ENCODE measurements at regions not wholly inside any gene's neighbourhood (a gene's known extent, or its start where the extent isn't known, plus 50 kb on each side); places are given as distances from the start of the nearest gene placed in this dataset.

DNA sequence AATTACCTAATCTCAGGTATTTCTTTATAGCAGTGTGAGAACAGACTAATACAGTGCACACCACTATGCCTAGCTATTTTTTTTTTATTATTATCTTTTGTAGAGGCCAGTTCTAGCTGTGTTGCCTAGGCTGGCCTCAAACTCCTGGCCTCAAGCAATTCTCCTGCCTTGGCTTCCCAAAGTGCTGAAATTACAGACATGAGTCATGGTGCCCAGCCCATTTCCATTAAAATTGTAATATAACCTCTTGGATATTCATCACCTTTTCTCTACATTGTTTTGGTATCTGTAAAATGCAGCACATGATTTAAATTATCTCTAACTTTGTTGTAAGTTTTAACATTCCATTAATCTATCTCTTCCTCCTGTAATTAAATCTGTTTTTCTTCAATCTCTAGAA is 2052.9 kb downstream of the ARAP2 start:
- no peak for DNase-seq

DNA sequence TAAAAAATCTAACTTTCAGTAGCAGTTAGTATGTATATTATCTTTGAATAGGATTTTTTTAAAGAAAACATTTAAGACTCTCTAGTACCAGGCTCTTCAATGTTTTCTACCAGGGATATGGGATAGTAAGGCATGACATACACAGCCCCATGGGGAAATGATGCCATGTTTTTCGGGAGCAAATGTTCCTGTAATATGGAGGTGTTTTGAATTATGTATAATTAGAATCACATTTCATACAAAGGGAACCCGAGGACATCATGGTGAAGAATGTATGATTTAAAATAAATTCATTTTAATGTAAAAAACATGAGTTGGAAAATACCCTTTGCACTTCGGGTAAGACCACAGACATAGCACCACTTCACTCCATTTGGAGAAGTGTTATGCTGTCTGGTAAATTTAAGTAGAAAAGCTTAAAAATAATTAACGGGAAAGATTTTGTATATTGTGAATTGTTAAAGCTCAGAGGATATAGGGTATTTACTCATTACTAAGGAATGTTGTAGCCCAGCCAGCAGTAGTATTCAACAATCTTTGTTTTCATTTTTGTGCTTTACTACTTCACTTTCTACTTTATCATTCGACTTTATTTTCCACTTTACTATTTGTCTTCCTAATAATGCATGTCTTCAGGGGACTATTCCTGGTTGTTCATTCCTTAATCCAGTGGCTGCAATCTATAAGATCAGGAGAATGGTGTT is 2050.7 kb downstream of the ARAP2 start:
- no peak for DNase-seq

DNA sequence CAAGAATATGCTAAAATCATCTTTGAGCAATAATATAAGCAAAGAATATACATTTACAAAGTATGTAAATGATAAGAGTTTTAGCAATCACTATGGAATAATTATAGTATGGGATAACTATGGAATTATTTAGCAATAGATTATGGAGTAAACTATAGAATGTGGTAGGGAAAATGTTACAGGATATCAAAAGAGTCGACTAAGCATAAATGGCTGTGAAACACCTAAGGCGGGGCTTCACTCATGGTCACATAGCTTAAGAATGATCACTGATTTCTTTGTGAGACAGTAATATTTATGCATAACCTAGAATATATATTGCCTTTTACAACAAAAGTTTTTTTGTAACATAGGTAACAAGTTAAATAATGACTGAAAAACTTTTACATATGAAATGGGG is 2049.7 kb downstream of the ARAP2 start:
- no peak for DNase-seq

DNA sequence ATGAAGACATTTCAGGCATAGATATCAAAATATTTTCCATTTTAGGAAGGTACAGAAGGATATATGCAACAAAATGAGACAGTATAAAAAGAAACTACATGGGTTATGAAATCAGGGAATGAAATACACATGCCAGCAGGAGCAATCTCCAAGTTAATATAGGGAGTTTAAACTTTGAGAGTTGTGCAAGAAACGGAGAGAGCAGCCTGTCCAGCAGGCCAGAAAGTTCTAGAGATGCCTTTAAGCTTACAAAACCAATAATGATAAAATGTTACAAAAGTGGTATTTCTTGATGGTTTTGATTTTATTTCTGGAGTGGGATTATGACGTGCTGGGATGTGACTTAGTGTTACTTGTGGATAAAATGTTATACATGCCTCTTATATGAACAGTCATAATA is 2047.9 kb downstream of the ARAP2 start:
- no peak for DNase-seq

DNA sequence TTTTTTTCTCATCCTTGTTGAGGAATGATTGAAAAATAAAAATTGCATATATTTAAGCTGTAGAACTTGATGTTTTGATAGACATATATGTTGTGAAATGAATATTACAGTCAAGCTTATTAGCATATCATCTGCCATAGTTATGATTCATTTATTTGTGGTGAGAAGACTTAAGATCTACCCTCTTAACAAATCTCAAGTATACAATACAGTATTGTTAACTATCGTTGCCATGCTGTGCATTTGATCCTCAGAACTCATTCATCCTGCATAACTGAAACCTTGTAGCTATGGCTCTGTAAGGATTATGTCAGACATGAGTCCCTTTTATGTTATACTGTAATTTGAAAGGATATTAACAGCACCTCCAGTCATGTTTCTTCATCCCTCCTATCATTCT is 2045.3 kb downstream of the ARAP2 start:
- DNase-seq: no peak

DNA sequence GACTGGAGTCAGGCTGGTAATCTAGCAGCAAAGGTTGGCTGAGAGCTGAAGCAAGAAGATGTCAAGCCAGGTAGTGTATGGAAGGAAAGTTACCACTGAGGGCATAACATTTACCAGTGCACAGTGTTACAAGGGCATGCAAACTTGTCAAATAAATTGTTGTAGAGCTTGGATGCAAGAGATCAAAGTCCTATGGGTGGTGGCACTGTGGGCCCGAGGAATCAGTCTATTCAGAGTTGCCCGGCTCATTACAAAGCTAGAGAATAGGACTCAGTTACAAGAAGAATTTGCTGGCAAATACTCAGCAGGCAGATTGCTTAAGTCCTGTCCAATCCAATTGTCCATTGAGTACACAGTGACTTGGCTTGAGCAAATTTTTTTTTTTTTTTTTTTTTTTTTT is 2043.8 kb downstream of the ARAP2 start:
- DNase-seq: no peak

DNA sequence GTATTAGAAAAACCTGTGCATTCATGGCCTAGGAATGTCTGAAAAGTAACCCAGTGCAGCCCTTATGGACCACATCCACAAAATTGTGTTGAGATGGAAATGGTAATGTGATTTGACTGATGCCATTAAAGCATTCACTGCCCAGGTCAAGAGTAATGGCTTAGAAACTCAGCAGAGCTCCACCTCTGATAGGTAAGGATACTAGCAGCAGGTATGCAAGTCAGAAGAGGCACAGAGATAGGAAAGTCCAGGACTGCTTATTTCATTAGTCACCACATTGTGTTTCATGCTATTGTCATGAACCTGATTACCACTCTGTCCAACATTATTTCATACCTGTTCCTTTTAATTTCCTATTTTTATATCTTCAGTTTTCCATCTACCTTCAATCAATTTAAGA is 2042.2 kb downstream of the ARAP2 start:
- no peak for DNase-seq

DNA sequence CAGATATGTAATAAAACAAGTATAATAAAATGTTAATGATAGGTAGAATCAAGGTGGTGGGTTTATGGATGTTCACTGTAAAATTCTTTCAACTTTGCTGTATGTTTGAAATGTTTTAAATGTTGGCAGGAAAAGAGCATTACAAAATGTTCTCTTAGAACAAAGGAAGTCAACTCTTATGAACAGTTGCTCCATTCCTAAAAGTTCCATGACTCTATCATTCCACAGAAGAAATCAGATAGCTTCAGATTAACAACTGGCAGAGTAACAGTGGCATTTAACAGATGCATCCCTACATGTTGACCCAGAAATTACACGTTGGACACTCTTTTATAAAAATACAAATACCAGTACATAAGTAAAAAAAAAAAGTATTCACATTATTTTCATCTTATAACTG is 2023.7 kb downstream of the ARAP2 start:
- no peak for DNase-seq

DNA sequence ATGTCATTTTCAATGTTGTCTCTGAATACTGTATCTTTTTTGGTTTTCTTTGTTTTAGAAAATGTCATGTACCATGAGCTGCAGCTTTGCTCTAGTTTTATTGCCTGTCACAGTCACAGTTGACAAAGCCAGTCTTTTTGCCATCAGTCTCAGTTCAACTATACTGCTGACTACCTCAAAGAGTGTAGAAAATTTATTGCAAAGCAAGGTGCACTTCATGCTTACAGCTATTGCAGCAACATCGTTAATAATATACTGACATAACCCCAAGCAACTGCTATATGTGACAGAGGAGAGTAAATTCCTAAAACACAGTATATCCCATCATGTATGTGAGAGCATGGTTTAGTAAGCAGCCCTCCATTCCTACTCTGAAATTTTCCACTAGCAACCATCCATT is 2022.3 kb downstream of the ARAP2 start:
- DNase-seq: no peak

DNA sequence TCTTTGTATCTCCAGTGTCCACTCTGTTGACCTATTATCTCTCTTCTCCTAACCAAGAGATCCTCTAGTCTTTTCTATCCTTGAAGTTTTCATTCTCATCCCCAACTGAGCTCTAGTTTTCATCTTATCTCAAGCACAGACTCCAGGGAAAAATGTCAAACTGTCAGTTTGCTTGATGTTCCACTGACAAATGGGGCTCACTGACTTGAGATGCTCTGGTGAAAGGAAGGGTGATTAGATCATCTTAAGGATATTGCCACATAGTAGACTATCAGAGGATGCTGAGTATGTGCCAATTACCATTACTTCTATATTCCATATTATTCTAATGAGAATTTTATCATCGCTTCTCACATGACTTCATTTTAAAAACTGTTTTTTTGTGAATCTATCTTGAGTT is 2008.2 kb downstream of the ARAP2 start:
- DNase-seq: no peak

DNA sequence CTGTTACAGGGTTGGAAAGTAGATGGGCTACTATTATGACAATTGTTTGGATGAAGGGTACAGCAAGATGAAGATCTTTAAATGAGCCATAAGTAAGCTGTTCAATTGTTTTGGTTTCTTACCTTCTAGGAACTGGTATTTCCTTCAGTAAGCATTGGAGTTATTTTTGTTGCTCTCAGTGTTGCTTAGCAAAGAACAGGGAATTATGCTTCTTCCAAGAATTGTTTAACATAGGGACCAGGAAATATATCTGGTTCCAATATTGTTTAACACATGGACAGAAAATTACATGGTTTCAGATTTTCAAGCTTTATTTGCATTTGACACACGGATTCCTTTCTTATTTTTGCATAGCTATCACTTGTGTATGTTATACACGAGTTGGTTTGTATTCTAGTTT is 1999.0 kb downstream of the ARAP2 start:
- no peak for DNase-seq

DNA sequence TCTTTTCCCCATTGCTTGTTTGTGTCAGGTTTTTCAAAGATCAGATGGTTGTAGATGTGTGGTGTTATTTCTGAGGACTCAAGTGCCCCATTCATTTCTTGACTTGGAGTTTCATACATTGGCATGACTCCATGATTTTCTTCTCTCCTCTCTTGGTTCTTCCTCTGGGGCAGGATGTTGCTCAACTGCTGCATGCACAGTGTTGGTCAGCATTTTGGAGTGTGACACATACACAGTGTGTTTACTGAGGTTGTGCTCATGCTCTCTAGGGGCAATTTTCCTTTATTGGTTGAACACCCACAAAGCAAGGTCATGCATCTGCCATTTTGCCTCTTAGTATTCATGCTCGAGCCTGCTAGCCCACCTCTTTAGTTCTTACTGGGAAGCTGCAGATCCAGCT is 1993.8 kb downstream of the ARAP2 start:
- no peak for DNase-seq

DNA sequence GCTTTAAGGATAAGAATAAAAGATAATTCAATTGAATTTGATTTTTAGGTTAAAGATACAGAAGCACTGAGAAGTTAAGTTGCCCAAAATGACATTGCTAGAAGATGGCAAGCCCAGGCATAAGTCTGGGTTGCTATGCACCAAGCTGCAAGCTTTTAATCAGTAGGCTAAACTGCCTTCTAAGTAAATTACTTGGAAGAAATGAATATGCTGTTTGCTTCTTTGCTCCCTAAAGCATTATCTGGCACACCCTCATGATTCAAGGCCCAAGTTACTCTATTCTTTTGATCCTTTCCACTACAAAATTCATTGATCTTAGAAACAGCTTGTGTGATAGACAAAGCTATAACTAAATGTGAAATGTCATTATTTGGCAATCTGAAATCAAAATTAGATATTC is 1991.1 kb downstream of the ARAP2 start:
- no peak for DNase-seq

DNA sequence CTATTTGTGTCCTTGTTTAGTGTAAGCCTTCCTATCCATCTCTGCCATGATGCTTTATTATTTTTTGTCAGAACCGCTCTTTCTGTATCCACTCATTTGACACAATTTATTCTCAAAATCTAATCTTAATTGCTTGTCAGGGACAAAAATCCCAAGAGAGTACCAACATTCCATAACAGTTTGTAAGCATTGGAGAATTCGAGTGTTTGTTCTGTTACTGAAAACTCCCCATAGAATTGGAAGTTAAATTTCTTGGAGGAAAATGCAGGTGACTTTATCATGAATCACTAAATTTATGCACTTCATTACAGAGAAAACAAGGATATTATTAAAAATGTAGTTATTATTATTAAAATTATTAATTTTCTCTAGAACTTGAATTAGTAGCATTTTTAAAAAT is 1986.1 kb downstream of the ARAP2 start:
- DNase-seq: no peak

DNA sequence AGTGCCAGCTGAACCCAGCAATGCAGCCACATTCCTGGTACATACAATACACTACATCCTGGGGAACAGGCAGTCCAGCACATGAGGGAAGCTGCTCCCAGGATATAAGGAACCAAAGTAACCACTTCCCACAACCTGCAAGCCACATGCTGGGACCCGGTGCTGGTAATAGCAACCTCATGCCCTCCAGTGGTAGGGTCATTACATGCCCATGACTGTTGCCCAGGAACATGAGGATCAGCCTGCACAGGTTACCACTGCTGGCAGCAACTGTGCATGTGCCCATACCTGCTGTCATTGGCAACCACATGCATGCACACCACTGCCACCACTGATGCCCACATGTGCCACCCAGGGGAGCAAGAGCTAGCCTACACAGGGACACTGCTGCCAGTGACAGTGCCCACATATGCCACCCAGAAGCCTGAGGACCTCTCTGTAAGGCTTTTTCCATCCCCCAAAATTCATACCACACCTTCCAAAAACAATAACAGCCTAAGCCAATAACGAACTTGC is 1982.5 kb downstream of the ARAP2 start:
- DNase-seq: no peak

DNA sequence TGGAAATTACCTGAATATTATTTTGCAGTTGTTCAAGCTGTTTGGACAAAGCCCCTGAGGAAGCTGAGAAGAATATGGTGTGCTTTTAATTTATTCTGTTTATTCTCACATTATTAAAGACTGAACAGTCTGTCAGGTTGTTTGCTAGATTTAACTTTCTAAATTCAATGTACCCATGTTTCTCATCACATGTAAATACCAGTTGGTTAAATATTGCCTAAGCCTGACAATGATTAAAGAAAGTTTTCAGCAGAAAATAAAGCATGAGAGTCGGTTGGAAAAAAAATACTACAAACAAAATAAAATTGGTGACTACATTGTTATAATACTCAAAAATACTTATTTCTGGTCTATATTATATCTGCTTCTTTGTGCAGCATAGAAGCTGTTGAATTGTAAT is 1974.7 kb downstream of the ARAP2 start:
- DNase-seq: no peak

DNA sequence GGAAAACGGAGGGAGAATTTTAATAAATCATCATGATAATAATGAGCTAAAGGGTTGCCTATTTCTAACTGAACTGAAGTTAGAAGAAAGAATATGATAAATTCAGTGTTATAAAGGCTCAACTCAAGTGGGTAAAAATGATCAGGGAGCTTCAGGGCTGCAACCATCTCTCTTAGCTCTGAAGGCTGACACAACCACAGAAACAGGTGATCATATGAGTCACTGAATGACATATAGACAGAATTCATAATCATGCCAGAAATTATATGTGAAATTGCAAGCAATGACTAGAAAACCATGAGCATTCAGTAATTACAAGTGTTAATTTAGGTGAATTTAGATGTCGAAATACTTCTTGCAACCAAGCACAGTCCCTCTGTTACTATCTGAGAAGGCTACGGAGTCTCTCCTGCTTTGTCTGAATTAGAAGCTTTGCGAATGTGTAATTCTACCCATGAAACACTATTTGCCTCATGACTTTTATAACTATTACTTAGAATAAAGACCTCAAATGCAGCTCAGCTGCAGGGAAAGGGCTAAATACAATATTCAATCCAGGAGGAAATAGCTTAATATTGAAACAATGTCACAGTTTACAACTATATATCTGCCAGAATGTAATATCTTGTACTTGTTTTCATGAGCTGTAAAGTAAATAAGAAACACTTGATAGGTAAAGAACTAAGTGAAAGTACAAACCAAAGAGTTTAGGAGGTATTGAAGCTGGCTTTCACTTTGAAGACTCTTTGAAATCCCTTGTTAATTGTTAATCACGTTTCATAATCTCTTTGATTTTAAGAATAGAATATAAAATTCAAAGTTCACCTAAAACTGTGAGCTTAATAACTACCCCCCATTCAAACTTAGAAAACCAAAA is 1972.6 kb downstream of the ARAP2 start:
- DNase-seq: no peak

DNA sequence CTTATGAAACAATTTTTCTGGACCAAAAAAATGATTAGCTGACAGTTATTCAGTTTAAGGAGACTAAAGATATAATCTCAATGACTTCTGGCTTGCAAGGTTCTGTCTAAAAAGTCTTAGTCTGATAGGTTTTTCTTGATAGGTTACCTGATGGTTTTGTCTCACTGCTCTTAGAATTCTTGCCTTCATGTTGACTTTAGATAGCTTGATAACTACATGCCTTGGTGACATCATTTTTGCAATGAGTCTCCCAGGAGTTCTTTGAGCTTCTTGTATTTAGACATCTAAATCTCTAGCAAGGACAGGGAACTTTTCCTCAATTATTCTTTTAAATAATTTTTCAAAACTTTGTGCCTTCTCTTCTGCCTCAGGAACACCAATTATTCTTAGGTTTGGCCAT is 1965.3 kb downstream of the ARAP2 start:
- DNase-seq: no peak

DNA sequence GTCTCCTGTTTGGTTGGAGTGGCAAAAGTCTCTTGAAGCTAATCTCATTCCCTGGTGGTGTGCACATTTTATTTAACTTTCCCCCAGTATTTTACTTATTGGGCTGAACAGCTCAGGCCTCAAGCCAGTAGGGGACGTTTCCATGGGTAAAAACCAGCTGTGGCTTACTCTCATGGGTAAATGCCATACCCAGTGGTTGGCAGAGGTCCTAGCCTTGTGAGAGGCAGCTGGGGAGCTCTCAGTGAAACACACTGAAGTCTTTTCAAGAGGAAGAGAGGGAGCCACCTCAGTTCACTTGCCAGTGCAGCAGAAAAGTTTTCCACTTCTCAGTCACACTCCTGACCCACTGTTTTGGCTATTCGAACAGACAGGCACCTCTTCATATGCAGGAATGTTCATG is 1964.2 kb downstream of the ARAP2 start:
- DNase-seq: no peak

DNA sequence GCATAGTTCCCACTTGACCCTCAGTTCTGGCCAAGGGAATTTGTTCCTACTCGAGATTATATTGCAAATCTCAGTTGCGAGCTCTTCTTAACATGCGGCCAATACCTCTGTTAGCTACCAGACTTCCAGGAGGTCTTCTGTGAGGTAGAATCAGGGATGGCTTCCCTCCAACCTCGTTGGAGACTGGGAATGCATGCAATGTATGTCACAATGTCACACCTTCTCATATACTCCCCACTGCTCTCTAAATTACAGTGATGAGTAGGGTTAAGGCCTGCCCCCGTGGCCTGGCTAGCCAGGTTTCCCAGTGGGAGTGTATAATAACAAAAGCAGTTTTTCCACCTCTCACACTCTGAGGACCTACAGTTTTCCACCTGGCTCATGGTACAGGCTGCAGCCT is 1962.5 kb downstream of the ARAP2 start:
- no peak for DNase-seq

DNA sequence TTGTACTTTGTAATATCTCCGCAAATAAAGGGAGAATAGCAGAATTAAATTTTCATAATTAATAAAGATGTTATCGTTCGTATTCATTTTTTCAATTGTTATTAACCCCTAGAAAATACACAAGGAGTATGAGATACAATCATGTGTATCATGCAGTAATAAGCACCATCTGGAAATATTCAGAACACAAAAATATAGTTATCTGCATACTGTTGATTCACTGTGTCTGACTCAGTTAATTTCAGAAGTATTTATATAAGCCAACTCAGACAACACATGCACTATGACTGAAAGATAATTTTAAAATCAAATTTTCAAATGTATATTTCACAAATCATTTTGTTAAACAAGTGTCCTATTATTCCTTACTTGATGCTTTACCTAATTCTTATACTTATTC is 1954.8 kb downstream of the ARAP2 start:
- DNase-seq: no peak

DNA sequence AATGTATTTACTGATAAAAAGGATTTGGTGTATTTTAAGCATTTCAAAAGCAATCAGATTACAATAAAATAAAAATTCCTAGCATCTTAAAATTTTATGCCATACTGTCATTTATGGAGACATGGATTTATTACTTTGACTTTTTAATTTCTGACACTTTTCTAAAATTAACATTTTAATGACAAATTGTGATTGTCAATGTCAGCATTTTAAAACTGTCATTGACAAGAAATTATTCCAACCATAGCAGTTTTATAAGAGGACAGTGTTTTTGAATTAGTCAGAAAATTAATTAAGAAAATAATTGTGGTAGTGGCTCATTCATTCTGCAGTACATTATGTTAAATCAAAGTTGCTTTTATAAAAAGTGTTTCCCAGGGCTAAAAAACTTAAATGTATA is 1954.4 kb downstream of the ARAP2 start:
- DNase-seq: no peak

DNA sequence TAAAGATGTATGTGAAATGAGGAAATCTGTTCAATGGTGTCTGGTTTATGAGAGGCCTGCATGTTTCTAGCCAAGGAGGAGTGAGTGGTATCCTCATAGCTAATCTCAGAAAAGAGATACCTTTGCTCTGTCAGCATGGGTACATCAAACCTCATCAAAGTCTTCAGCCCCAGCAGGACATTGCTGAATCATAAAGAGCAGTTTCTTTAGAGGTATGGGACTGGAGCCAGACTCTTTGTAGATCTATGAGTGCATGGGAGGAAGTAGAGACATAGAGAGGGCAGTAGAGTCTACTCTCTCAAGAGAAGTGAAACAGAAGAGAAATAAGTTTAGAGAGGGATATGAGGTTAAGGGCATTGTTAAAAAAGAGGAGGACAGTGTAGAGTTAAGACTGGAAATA is 1950.9 kb downstream of the ARAP2 start:
- DNase-seq: no peak

DNA sequence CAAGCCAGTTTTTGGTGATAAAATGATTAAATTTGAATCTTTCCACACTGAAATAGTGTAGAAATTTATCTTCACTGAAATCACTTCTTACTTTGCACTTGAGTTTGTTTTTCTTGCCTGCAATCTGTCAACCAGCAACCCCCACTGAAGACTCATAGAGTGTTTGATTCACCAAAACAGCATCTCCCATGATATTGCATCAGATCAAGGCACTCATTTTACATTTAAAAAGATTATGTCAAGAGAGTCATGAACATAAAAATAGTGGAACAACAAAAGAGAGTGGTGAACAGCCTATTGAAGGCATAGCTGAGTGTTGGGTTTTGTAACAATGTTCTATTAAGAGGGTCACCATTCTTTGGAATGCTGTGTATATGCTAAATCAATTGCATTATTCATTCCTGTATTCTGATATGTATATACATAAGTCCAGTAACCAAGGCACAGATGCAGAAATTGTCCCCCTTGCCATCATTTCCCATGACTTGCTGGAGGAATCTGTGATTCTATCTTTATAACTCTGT is 1934.9 kb downstream of the ARAP2 start:
- DNase-seq: no peak
